GM19239 (cell line): ENCODE measurements at regions not wholly inside any gene's neighbourhood (a gene's known extent, or its start where the extent isn't known, plus 50 kb on each side); places are given as distances from the start of the nearest gene placed in this dataset.

ENCODE experiments used
- DNase-seq: peaks from one replicate; pipeline ENCODE4 v3.0.0; 2011; ENCODE audit warnings: low spot score; ENCODE audit not compliant: insufficient read length
- FAIRE-seq: peaks from 2 replicates; lab custom pipeline; 2011; peaks lifted over from hg19 to GRCh38; lab: Jason Lieb, UNC

DNA sequence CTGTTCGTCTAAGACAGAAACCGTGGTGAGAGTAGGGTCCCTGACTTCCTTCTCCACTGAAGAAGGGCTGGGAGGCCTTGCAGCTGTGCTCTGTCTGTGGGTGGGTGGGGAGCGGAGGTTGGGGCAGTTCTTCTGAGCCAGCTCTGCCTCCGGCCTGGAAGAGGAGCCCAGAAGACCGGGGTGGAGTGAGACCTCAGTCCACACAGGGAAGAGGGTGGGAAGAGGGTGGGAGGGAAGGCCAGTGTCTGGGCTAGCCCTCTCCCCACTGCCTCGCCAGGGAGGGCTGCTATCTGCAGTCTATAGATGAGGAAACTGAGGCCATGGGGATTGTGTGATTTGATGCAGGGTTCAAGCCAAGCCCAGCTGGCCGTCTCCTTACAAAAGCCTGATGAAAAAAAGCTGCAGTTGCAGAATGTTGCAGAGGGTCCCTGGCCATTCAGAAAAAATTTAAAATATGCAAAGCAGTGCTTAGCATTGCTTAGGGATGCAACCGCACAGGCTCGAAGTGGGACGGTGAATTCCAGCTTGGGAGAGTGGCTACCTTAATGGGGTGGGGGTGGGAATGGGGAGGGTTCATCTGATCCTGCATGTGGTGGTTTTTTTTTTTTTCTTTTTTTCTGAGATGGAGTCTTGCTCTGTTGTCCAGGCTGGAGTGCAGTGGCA, 181.6 kb upstream of the HS6ST1 start:
- no peak for DNase-seq
- FAIRE-seq, result no peak

DNA sequence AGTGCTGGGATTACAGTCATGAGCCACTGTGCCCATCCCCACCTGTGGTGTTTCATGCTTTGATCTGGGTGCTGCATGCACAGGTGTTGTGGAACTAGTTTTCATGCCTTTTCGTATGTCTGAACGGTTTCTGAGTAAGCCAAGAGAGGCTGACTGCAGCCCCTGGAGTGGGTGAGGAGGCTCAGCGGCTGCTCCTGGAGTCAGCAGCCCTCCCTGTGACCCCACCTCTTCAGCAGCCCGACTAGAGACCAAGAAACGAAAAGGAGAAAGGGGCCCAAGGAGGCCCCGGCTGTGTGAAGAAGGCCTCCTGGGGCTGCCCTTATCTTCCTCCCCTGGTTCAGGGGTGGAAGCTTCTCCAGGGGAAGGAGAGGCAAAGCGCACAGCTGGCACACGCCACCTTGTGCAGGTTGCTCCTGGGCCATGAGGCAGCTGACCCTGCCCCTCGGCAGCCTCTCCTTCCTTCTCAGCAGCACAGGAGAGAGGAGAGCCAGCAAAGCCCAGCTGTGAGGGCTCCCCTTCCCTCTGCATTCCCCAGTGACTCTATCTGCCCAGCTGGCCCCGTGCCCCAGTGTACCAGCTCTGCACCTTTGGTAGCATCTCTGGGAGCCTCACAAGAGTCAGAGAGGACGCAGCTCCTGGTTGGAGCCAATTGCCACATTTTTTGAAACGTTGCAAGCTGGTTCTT, 182.5 kb upstream of the HS6ST1 start:
- DNase-seq (no peak), FAIRE-seq (no peak)

DNA sequence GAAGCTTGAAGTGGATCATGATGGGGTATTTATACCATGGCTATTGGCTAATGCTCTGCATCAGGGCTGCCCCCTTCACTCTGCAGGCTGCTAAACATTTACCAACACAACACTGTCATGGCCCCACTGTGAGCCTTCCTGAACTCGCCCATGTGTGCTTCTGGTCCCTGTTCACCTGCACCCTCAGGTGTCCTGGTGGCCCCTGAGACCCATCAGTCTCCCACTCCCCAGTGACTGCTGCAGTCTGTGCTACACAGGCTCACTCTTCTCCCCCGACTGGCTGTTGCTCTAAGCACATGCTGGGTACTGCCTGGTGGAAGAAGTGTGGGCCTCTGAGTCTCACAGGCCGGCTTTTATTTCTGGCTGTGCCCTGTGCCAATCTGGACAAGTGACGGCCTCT, 183.0 kb upstream of the HS6ST1 start:
- DNase-seq (no peak), FAIRE-seq (no peak)

DNA sequence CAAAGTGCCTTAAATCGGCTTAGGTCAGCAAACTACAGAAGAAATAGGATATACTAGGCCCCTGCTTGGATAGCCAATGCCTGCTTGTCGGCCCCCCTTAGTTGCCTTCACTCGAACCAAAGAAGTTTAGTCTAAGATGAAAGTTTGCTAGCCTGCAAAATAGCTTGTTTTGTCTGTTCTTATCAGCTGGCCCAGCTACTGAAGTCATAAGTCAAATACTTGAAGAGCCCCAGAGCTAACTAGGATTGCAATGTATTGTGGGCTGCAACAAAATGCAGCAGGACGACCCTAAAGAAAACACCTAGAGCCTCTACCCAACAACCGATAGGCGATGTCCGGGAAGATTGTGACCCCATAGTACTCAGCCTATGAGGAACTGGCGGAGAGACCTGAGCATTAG, 183.5 kb upstream of the HS6ST1 start:
- DNase-seq (no peak), FAIRE-seq (no peak)

DNA sequence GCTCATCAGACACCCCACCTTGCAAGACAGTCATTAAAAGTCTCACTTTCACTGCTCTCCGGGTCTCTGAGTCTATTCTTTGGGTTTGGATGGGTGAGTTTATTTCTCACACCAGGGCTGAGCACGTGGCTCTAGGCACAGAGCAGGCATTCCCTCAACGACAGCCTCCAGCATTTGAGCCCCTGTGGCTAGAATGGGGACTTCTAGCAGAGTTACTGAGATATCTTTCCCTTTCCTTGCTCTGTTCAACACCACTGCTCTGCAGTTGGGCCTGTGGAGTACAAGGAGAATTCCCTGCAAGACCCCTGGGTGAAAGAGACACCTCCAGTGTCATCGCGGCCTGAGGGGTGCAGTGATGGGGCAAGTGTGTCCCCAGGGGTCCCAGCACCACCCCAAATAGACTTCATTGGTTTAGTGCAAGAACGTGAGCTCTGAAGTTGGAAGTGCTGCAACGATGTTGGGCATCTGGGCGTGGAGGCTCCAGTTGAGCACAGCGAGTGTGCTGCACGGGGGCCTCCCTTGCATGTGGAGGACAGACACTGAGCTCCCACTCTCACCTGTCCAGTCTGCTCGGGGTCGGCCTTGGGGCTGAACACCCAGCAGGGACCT, 184.1 kb upstream of the HS6ST1 start:
- DNase-seq (no peak), FAIRE-seq (no peak)

DNA sequence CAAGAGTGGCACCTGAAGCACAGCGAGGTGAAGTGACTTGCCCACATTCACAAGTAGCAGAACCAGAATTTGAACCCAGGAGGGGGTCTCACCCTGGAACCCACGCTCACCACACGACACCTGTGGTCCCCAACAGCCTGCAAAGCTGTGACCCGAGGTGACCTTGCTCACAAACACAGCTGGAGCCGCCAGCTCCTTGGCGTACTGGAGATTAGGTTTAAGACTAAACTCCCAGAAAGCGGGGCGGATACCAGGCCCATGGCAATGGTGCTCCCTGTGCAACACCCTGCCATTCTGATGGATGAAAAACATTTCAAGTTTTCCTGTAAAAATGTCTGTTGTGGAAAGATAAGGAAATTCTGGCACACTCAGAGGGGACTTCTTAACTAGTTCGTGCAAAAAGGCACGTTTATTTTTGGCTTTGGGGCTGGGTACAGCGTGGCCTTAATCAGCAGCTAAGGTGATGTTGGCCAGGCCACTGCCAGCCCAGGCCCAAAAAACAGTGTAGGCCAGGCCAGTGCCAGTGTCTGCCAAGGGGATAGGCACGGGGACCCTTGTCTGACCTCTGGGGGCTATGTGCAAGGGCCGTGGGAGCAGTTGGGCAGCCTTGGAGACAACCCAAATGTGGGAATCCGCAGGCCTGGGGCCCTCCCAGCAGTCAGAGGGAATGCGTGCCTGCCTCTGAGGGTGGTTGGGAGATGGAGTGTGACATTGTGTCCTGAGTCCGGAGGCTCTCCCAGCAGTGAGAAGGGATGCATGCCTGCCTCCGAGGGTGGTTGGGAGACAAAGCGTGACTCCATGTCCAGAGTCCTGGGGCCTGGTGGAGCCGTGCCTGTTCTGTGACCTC, 185.0 kb upstream of the HS6ST1 start:
- no peak for FAIRE-seq

DNA sequence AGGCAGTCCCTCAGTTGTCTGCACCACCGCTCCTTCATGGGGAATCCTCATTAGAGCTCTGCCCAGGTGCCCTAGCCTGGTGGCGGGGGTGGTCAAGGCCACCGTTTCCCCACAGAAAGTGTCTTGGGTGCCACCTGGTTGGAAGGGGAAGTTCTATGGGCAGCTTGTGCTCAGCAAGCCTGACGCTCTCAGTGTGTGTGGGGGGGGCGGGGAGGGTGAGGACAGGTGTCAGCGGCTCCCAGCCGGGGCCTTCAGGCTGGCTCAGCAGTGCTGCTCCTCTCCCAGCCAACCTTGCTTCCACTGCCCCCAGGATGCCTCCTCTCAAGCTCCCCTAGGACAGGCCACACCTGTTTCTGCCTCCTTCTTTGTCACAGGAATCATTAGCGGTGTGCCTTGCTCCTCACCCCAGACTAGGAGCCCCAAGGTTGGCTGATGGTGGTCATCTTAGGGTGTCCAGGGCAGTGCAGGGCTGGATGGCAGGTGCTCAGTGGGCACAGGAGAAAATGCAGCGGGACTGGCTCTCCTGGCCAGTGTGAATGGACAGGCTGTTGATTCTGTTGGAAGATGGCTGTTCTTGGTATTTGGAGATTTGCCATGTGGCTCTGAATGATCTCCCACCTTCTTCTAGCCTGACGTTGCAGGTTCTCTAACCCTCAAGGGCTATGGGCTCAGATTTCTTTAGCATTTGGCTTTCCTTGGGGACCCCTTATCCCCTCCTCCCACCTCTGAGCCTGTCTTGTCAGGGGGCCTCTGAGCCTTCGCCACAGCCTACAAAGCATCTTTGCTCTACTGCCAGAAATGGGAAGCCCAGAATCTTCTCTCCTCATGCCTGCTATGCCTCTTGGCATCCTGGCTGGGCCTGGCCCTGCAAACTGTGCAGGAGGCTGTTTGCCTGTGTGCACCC, 185.8 kb upstream of the HS6ST1 start:
- DNase-seq (no peak), FAIRE-seq (no peak)

More for the DNA sequence above, 185.0 kb upstream of the HS6ST1 start:
- no peak for DNase-seq

DNA sequence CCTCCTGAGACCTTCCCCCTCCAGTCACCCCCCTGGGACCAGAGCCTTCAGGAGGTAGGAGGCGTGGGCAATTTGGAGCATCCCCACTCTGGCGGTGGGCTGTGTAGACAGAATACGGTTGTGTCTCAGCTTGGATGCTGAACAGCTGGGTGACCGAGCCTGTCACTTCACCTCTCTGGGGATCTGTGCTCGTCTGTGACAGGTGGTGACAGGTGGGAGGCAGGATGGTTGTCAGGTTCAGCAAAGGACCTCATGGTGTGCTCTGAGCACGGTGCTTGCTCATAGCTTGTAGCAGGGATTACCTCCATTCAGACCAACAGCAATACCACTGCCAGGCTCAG, 186.5 kb upstream of the HS6ST1 start:
- no peak for DNase-seq
- no peak for FAIRE-seq

DNA sequence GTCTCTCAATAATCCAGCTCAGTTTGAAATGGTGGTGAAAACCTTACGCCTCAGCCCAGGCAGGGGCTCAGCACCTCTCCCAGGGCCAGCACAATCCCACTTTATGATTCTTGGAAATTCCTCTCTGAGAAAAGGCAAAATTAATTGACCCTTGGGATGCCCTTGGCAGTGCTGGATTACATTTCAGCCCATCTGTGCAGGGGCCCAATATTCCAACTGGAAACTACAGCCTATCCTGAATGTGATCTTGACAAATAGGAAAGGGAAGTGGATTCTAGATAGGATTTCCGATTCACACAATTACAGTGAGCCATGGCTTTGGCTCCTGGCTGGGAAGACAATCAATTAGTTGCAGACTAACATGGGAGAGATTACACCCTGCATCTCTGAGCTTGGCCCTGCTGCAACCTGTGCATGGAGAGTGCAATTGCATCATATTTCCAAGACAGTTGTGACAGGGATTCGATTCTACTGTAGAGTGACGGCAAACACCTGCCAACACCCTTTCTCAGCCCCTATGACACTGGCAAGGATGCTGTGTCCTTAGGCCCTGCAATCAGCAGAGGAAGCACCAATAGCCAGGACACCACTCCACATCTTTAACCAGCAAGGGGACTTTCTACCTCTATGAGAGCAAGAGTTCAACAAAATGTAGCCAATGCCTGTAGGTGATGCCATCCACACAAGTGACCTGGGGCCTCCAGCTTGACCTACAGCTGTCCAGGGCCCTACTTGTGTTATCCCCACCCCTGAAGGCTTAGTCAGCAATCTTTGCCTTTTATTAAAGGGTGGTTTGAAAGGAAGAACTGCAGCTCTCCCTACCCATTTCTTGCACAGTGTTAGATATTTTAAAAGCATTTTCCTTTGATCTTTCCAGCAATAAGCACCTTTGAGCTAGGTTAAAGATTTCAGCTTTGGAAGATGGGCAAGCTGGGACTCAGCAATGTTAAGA, 187.2 kb upstream of the HS6ST1 start:
- no peak for DNase-seq
- FAIRE-seq, result no peak

DNA sequence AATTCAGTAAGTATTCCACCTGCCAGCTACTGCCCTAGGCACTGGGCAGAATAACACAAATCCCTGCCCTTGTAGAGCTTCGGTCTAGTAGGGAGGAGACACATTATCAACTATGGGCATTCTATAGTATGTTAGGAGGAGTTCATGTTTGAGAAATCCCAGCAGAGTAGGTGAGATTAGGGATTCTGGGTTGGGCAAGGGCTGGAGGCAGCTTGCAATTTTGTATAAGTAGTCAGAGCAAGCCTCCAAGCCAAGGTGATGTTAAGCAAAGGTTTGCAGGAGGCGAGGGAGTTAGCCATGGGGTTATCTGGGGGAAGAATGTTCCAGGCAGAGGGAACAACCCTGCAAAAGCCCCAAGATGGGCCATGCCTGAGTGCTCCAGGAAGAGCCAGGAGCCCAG, 187.9 kb upstream of the HS6ST1 start:
- FAIRE-seq (no peak), DNase-seq (no peak)

DNA sequence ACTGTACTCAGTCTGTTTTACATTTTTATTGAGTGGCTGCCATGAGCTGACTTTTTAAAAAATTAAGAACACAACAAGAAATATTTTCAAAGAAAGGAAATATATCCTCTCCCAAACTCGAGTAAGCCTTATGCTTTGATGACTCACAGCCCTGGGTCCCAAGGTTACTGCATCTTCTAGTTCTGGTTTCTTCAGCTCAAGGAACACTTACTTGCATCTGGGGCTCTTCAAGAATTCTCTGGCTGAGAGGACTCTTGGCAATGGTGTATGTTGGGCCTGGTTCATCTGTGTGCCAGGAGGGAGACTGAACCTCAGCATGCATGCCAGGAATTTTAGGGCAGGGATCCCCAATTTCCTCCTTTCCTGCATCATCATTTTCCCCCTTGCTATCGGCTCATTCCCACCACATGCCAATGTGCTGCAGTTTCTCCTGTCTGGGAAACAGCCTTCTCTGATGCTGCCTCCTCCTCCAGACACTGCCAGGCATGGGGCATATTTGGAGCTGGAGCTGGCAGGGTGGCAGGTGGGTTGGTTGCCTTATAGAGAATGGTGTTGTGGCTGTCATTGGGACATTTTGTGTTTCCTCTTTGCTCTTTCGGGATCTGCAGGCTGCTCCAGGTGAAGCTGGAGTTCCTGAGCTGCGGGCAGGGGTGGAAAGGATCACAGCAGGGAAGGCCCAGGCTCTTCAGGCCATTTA, 192.2 kb upstream of the HS6ST1 start:
- FAIRE-seq (no peak), DNase-seq (no peak)

DNA sequence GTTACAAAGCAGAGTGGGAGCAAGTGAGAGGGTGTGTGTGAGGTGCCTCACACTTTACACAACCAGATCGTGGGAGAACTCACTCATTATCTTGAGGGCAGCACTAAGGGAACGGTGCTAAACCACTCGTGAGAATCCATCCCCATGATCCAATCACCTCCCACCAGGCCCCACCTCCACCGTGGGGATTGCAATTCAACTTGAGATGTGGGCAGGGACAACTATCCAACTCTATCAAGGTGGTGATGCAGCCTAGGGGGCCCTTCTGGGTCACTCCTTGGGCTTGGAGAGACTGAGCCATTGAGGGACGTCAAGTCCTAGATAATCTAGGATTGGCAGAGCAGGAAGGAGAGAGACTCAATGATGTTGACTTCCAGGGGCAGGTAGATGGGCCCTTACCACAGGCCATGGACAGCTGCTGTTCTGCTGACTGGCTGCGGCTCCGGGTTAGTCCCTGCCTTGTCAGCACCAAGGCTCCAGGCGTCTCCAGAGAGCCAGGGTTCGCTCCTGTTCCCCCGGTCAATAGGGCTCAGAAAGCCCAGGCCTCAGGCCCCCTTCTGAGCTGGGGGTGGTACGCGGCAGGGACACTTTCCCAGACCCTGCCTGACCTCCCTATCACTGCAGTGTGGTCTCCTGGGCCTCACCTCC, 193.2 kb upstream of the HS6ST1 start:
- no peak for DNase-seq

DNA sequence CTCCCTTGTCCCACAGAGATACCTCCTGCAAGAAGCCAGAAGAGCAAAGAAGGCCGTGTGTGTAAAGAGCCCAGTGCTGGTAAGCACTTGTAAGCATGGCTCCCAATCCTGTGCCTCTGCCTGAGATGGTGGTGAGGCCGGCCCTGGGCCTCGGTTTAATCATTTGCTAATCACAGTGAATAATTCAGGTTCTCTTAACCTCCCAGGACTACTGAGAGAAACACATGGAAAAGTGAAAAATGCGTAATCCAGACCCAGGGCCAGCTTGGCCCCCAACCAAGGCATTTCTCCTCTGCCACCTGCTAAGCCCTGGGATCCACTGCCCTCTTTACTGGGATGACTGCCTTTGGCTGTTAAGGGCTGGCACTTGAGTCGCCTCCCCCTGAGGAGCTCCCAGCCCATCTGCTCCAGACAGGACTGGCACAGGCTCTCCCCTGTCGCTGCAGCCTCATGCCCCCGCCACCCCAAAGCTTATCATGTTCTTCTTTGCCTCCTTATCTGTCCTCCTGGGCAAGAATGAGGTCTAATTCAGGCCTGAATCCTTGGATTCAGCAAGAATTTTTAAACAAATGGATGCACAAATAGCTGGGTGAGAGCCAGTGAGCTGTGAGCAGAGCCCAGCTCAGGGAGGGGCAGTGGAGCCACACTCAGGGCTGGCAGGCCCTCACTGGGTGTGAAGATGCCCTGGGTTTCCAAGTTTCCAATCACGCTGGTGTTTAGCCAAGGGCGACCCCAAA, 193.9 kb upstream of the HS6ST1 start:
- DNase-seq, result no peak
- FAIRE-seq, result no peak

More for the DNA sequence above, 193.2 kb upstream of the HS6ST1 start:
- no peak for FAIRE-seq

DNA sequence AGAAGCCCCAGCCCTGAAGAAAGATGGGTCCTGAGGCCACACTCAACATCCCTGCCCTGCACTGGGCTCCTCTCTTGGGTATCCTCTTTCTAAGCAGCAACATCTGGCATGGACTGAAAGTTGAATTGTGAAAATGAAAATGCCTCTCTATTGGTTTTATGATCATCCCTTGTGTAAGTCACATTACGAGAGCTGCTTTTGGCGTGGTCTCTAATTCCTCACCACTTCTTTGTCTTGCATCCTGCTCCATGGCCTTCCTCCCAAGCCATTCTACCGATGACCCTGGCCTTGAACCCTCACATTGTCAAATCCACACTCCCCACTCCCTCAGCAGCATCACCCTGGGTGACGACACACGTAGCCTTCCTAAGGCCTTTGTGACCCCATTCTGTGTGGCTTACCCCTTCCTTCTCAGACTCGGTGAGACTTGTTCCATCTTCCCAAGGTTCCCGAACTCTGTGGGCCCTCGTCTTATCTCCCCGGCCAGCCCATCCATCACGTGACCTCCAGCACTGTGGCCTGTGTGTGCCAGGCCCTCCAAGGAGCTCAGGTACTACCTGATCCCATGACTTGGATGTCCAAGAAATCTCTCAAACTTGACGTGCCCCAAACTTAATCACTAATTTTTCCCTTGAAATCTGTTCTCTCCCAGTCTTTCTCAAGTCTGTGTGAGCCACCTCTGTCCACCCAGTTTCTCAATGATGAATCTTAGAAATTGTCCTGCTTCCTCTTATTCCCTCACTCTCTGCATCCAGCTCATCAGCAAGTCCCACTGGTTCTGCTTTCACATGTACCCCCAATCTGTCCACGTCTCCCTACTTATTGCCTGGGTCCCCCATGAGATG, 194.7 kb upstream of the HS6ST1 start:
- no peak for DNase-seq
- FAIRE-seq, result no peak

DNA sequence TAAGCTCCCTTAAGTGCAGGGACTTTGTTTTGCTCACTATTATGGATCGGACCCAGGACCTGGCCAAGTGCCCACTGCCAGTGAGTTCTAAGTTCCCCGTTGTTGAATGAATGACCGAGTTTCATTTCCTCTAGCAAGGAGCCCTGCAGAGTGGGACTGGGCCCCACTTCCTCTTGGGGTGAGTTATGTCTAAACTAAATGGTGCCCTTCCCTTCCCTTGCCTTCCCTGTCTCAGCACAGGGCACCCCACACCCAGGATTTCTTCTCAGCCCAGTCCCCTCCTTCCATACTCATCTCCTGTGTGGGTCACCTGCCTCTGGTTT, 195.3 kb upstream of the HS6ST1 start:
- DNase-seq (no peak), FAIRE-seq (no peak)

DNA sequence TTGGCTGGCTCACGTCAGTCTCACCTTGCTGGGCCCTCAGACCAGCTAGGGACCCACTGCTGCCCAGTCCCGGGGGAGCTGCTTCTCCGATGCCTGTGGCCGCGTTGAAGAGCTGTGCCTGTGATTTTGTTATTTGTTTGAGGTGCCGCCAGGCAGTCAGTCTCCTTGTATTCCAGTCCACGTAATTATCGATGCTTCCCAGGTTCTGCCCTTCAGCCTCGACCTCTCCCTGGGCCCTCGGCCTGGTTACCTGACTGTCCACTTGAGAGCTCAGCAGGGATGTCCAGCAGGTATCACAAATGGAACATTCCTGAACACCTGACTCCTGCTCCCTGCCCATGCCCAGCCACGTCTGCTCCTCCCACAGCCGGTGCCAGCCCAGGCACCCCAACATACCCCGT, 195.9 kb upstream of the HS6ST1 start:
- no peak for DNase-seq
- no peak for FAIRE-seq
